ENCODE measurements at regions not wholly inside any gene's neighbourhood (a gene's known extent, or its start where the extent isn't known, plus 50 kb on each side); places are given as distances from the start of the nearest gene placed in this dataset.
"Not testable (repeated sequence)": the region's sequence is repeated elsewhere in the genome, so short reads cannot be mapped to it uniquely, and the experiment has no call there.

DNA sequence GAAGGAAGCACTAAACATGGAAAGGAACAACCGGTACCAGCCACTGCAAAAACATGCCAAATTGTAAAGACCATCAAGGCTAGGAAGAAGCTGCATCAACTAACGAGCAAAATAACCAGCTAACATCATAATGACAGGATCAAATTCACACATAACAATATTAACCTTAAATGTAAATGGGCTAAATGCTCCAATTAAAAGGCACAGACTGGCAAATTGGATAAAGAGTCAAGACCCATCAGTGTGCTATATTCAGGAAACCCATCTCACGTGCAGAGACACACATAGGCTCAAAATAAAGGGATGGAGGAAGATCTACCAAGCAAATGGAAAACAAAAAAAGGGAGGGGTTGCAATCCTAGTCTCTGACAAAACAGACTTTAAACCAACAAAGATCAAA, 126.3 kb upstream of the CAV2 start:
- BruUV-seq (replicated peaks); H3K9me2 ChIP-seq (ENCODE audit: insufficient read depth, low read length); H3K36me3 ChIP-seq (ENCODE audit: insufficient read depth, low read length); CTCF ChIA-PET (ENCODE audit: unreplicated experiment); H4K20me1 ChIP-seq (ENCODE audit: insufficient read depth, low read length); H3K27ac ChIP-seq (ENCODE audit: low read depth, low read length, poor library complexity, severe bottlenecking); POLR2A ChIA-PET; H3K4me2 ChIP-seq (ENCODE audit: low read length); DNase-seq (ENCODE audit: low spot score); H3K9me3 ChIP-seq (ENCODE audit: low read length); H3K4me3 ChIP-seq (ENCODE audit: low read depth, low read length, poor library complexity, severe bottlenecking); H3K4me1 ChIP-seq (ENCODE audit: insufficient read depth, low read length, poor library complexity, severe bottlenecking); H2AFZ ChIP-seq (ENCODE audit: low read length); H3K79me2 ChIP-seq (ENCODE audit: insufficient read depth, low read depth, low read length); intact Hi-C loops (cut with micrococcal nuclease; ENCODE audit: unreplicated experiment): not testable (repeated sequence)

DNA sequence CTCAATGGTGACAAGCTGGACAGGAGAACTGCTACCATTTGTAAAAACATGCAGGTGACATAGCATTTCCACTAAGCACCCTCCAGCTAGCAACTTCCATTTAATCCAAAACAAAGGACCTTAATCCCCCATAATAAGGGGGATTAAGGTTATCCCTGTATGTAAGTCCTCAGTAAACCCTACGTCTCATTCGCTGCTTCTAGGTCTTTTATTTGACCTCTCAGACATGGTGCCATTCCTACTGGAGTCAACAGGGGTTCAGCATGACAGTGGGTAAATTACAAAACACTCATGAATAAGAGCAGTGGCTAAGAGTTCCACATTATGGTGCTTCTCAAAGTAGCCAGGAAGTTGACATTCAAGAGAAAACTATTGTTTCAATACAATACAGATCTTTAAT, 121.8 kb upstream of the CAV2 start:
- H3K79me2 ChIP-seq (ENCODE audit: insufficient read depth, low read depth, low read length): no peaks in the 10 kb centered on the region

DNA sequence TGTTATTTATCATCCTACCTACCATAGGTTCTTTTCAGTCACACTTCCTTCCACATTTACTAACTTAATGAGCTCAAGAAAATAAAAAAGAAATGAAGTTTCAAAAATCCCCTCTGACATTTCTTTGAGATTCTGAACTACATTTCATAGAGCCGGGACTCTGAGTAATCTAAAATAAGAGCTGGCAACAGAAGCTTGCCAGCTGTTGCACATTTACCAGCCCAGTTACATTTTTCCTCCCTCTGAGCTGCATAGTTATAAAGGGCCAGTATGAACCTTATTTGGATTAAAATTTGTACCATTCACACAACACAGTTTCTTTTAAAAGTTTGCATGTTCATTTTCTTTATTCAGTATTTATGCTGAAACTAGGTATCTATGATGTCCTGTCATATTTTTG, 119.5 kb upstream of the CAV2 start:
- POLR2A ChIA-PET: interaction anchor here (0.6 kb wide), 1 partner anchor 186 kb away, joined by 3 read pairs; no protein-coding TSS in a partner anchor
- H3K9me3 ChIP-seq (ENCODE audit: low read length): no peaks in the 10 kb centered on the region
- no TSS peak for BruUV-seq (replicated peaks)
- no peaks in the 10 kb centered on the region for H3K9me2 ChIP-seq (ENCODE audit: insufficient read depth, low read length)
- H4K20me1 ChIP-seq (ENCODE audit: insufficient read depth, low read length): no peaks in the 10 kb centered on the region
- no peak overlapping the region for H3K4me2 ChIP-seq (ENCODE audit: low read length)
- H3K36me3 ChIP-seq (ENCODE audit: insufficient read depth, low read length): no peaks in the 10 kb centered on the region
- DNase-seq (ENCODE audit: low spot score): no peak
- no peaks in the 10 kb centered on the region for H3K4me1 ChIP-seq (ENCODE audit: insufficient read depth, low read length, poor library complexity, severe bottlenecking)
- no peak overlapping the region for H3K4me3 ChIP-seq (ENCODE audit: low read depth, low read length, poor library complexity, severe bottlenecking)
- H2AFZ ChIP-seq (ENCODE audit: low read length): no peak overlapping the region
- intact Hi-C loops (cut with micrococcal nuclease; ENCODE audit: unreplicated experiment): no loop called here
- H3K27ac ChIP-seq (ENCODE audit: low read depth, low read length, poor library complexity, severe bottlenecking): no peak overlapping the region
- no peaks in the 10 kb centered on the region for H3K79me2 ChIP-seq (ENCODE audit: insufficient read depth, low read depth, low read length)
- CTCF ChIA-PET (ENCODE audit: unreplicated experiment): interaction anchor here (0.5 kb wide), 1 partner anchor 202 kb away, joined by 4 read pairs; no protein-coding TSS in a partner anchor
- no peak for TF ChIP-seq EZH2phosphoT487 (IDR thresholded peaks at IDR 0.05; ENCODE audit: borderline replicate concordance, low read depth, low read length)
- TF ChIP-seq, protein P1, sequence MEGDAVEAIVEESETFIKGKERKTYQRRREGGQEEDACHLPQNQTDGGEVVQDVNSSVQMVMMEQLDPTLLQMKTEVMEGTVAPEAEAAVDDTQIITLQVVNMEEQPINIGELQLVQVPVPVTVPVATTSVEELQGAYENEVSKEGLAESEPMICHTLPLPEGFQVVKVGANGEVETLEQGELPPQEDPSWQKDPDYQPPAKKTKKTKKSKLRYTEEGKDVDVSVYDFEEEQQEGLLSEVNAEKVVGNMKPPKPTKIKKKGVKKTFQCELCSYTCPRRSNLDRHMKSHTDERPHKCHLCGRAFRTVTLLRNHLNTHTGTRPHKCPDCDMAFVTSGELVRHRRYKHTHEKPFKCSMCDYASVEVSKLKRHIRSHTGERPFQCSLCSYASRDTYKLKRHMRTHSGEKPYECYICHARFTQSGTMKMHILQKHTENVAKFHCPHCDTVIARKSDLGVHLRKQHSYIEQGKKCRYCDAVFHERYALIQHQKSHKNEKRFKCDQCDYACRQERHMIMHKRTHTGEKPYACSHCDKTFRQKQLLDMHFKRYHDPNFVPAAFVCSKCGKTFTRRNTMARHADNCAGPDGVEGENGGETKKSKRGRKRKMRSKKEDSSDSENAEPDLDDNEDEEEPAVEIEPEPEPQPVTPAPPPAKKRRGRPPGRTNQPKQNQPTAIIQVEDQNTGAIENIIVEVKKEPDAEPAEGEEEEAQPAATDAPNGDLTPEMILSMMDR (conservative IDR thresholded peaks at IDR 0.05; ENCODE audit: low read length): no peak

More for the DNA sequence above, 121.8 kb upstream of the CAV2 start:
- no peaks in the 10 kb centered on the region for H3K36me3 ChIP-seq (ENCODE audit: insufficient read depth, low read length)
- TF ChIP-seq EZH2phosphoT487 (IDR thresholded peaks at IDR 0.05; ENCODE audit: borderline replicate concordance, low read depth, low read length): no peak
- TF ChIP-seq, protein P1 (conservative IDR thresholded peaks at IDR 0.05; ENCODE audit: low read length): no peak
- ChIA-PET POLR2A (interaction anchor here (0.5 to 1.3 kb wide), 3 partner anchors 13 to 981 kb away, joined by 3 to 5 read pairs (median 4); no protein-coding TSS in a partner anchor), CTCF (ENCODE audit: unreplicated experiment) (no interaction called here)
- H3K9me3 ChIP-seq (ENCODE audit: low read length): no peaks in the 10 kb centered on the region
- H3K4me1 ChIP-seq (ENCODE audit: insufficient read depth, low read length, poor library complexity, severe bottlenecking): no peaks in the 10 kb centered on the region
- no peak for DNase-seq (ENCODE audit: low spot score)
- H3K4me2 ChIP-seq (ENCODE audit: low read length): no peak overlapping the region
- no peaks in the 10 kb centered on the region for H3K9me2 ChIP-seq (ENCODE audit: insufficient read depth, low read length)
- no peak overlapping the region for H3K4me3 ChIP-seq (ENCODE audit: low read depth, low read length, poor library complexity, severe bottlenecking)
- no peak overlapping the region for H3K27ac ChIP-seq (ENCODE audit: low read depth, low read length, poor library complexity, severe bottlenecking)
- H4K20me1 ChIP-seq (ENCODE audit: insufficient read depth, low read length): no peaks in the 10 kb centered on the region
- intact Hi-C loops (cut with micrococcal nuclease; ENCODE audit: unreplicated experiment): no loop called here
- BruUV-seq (replicated peaks): no TSS peak
- no peak overlapping the region for H2AFZ ChIP-seq (ENCODE audit: low read length)

All from OCI-LY7 (cell line).